B cell (primary cell): ENCODE measurements at regions not wholly inside any gene's neighbourhood (a gene's known extent, or its start where the extent isn't known, plus 50 kb on each side); places are given as distances from the start of the nearest gene placed in this dataset.

Experiments
- ATAC-seq: fragments of 200-7000 bp; cut with Tn5 transposase; one replicate; pipeline ENCODE4 v1.10.0; 2021; ENCODE audit warnings: low read depth, mild to moderate bottlenecking, moderate number of reproducible peaks, moderate library complexity
- CTCF ChIA-PET: fragments of 350-600 bp; sonication (Branson Sonifier 250); formaldehyde crosslinking; loops from one replicate; lab custom pipeline; 2021; ENCODE audit warnings: antibody characterized with exemption, inconsistent platforms; lab: Charles Lee
- POLR2A ChIA-PET: fragments of 350-600 bp; sonication (Branson Sonifier 250); formaldehyde crosslinking; loops from one replicate; lab custom pipeline; 2021; ENCODE audit warnings: antibody characterized with exemption; lab: Charles Lee
- DNase-seq: peaks from one replicate; pipeline ENCODE4 v3.0.0; 2013
- H2AFZ ChIP-seq: 2 replicates; pipeline ENCODE4 v1.6.1; 2012; ENCODE audit warnings: mild to moderate bottlenecking, low read depth, low read length; ENCODE audit not compliant: insufficient read depth, poor library complexity, severe bottlenecking
- H3K27ac ChIP-seq, 2 donors: 1 replicate in 1 of 2; 2 replicates in 1 of 2; pipeline ENCODE4 v1.5.1; 2012 to 2013; ENCODE audit warnings: low read length in 2 of 2, mild to moderate bottlenecking in 2 of 2, moderate library complexity in 1 of 2
- H3K27me3 ChIP-seq, 4 experiments: fragments of 200-600 bp in 1 of 4; sonication (generic) in 1 of 4; replicated peaks in 1 of 4; 1 replicate in 2 of 4; 2 replicates in 2 of 4; pipeline versions ENCODE4 v1.6.1 to v1.7.0; 2013 to 2016; ENCODE audit warnings: low read length in 3 of 4, mild to moderate bottlenecking in 2 of 4, mixed read lengths in 1 of 4, moderate library complexity in 1 of 4; ENCODE audit not compliant: insufficient read depth in 4 of 4, control insufficient read depth in 3 of 4; ENCODE audit errors: control extremely low read depth in 1 of 4
- H3K36me3 ChIP-seq, 2 experiments: replicated peaks in 1 of 2; 1 replicate in 1 of 2; 2 replicates in 1 of 2; pipeline versions ENCODE4 v1.6.1 to v1.7.1; 2013; ENCODE audit warnings: low read length in 1 of 2; ENCODE audit not compliant: insufficient read depth in 2 of 2, control insufficient read depth in 1 of 2; ENCODE audit errors: control extremely low read depth in 1 of 2, extremely low read depth in 1 of 2
- H3K4me1 ChIP-seq, 2 donors: fragments of 200-600 bp in 1 of 2; sonication (generic) in 1 of 2; 1 replicate in 1 of 2; 2 replicates in 1 of 2; pipeline versions ENCODE4 v1.5.1 to v1.6.1; 2013 to 2017; ENCODE audit warnings: low read length in 2 of 2; ENCODE audit not compliant: control insufficient read depth in 2 of 2, insufficient read depth in 2 of 2
- H3K4me2 ChIP-seq: replicated peaks from 2 replicates; pipeline ENCODE3; 2012; ENCODE audit warnings: mild to moderate bottlenecking, low read depth, low read length; ENCODE audit not compliant: poor library complexity, severe bottlenecking
- H3K4me3 ChIP-seq, 5 experiments: fragments of 200-600 bp in 1 of 5; sonication (generic) in 1 of 5; 1 replicate in 3 of 5; 2 replicates in 2 of 5; pipeline versions ENCODE4 v1.5.1 to v1.7.0; 2011 to 2016; ENCODE audit warnings: low read length in 4 of 5, mild to moderate bottlenecking in 4 of 5, low read depth in 2 of 5, control low read depth in 1 of 5, moderate library complexity in 1 of 5; ENCODE audit not compliant: insufficient read depth in 1 of 5; ENCODE audit errors: control extremely low read depth in 1 of 5, extremely low read depth in 1 of 5
- H3K79me2 ChIP-seq: fragments of 200-600 bp; sonication (generic); one replicate; pipeline ENCODE4 v1.6.0; 2016; ENCODE audit warnings: low read length; ENCODE audit not compliant: control insufficient read depth, insufficient read depth
- H3K9ac ChIP-seq: fragments of 200-600 bp; sonication (generic); 2 replicates; pipeline ENCODE4 v1.6.1; 2017; ENCODE audit warnings: mild to moderate bottlenecking, low read length, moderate library complexity
- H3K9me3 ChIP-seq, 3 donors: one replicate each; pipeline versions ENCODE4 v1.6.1 to v1.7.1; 2013; ENCODE audit warnings: low read length in 2 of 3; ENCODE audit not compliant: control insufficient read depth in 2 of 3, insufficient read depth in 1 of 3; ENCODE audit errors: control extremely low read depth in 1 of 3
- H4K20me1 ChIP-seq: 2 replicates; pipeline ENCODE4 v1.6.0; 2012; ENCODE audit warnings: mild to moderate bottlenecking, low read length; ENCODE audit not compliant: insufficient read depth, control insufficient read depth, poor library complexity, severe bottlenecking
- H3K27ac Mint-ChIP-seq: one replicate; pipeline ENCODE4 v1.8.0; 2021; ENCODE audit warnings: mixed read lengths
- H3K27me3 Mint-ChIP-seq: one replicate; pipeline ENCODE4 v1.8.0; 2021; ENCODE audit warnings: mixed read lengths
- H3K4me1 Mint-ChIP-seq: one replicate; pipeline ENCODE4 v1.8.0; 2021; ENCODE audit warnings: mixed read lengths
- H3K4me3 Mint-ChIP-seq: one replicate; pipeline ENCODE4 v1.8.0; 2021; ENCODE audit warnings: mixed read lengths
- H3K9me3 Mint-ChIP-seq: one replicate; pipeline ENCODE4 v1.8.0; 2022; ENCODE audit warnings: mixed read lengths; ENCODE audit not compliant: insufficient read depth
- EZH2 ChIP-seq: IDR thresholded peaks from 2 replicates; pipeline ENCODE4 v1.6.1; 2012; ENCODE audit warnings: borderline replicate concordance, low read depth, mild to moderate bottlenecking, moderate library complexity, low read length; ENCODE audit not compliant: insufficient read depth, poor library complexity, severe bottlenecking
- WGBS: methylation state at CpG from one replicate; pipeline ENCODE4 v1.1.5; 2013; ENCODE audit warnings: missing lambda C conversion rate; ENCODE audit not compliant: insufficient coverage; 5-methylcytosine and 5-hydroxymethylcytosine counted together
- intact Hi-C: fragments of 100-400 bp; cut with micrococcal nuclease; formaldehyde crosslinking; loops from one replicate; pipeline ENCODE4 v1.10.0; 2022
- TF ChIP-seq, protein P1 (sequence below): fragments of 200-600 bp; IDR thresholded peaks from one replicate; pipeline ENCODE4 v1.8.0; 2022; ENCODE audit warnings: antibody characterized with exemption, mild to moderate bottlenecking

DNA sequence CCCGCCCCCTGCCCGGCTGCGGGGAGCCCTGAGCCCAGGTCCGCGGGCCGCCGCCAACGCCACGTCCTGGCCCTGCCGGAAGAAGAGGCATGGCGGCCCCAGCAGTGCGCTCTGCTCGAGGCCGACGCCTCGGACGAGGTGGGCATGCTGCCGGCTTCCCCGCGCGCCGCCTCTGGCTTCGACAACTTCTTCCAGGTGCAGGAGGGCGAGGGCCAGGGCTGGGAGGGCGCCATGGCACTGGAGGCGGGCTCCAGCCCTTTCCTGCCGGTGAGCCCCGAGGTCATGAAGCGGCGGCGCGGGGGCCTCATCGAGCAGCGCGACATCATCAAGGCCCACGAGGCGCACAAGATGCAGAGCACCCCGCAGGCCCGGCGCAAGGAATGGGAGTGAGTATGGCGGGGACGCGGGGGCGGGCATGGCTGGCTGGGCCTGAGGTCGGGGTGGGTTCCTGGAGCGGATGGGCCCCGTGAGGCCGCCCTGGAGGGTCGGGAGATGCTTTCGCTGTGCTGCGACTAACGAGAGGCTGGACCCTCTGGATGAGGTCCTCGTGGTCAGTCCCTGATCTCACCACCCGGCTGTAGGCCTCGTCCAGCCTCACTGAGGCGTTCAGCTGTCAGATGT, 70.0 kb upstream of the CACNA1E start:
- peaks cover 0 to 5% (median 0%) of the 10 kb centered on the region in 3 donors for H3K9me3 ChIP-seq
- H3K27ac ChIP-seq, result no peak overlapping the region
- no peaks in the 10 kb centered on the region for H3K4me1 ChIP-seq
- ChIA-PET POLR2A (no interaction called here), CTCF (no interaction called here)
- WGBS, result 90% methylated on average over 54 of the region's 56 CpGs
- Mint-ChIP-seq H3K27me3 (peaks cover 11% of the 10 kb centered on the region), H3K9me3 (no peaks in the 10 kb centered on the region), H3K4me3 (no peak overlapping the region), H3K4me1 (no peaks in the 10 kb centered on the region), H3K27ac (no peak overlapping the region)
- H4K20me1 ChIP-seq, result no peaks in the 10 kb centered on the region
- ATAC-seq (no peak), DNase-seq (no peak)
- H3K36me3 ChIP-seq, result no peaks in the 10 kb centered on the region
- no peak for TF ChIP-seq EZH2
- TF ChIP-seq, protein P1, sequence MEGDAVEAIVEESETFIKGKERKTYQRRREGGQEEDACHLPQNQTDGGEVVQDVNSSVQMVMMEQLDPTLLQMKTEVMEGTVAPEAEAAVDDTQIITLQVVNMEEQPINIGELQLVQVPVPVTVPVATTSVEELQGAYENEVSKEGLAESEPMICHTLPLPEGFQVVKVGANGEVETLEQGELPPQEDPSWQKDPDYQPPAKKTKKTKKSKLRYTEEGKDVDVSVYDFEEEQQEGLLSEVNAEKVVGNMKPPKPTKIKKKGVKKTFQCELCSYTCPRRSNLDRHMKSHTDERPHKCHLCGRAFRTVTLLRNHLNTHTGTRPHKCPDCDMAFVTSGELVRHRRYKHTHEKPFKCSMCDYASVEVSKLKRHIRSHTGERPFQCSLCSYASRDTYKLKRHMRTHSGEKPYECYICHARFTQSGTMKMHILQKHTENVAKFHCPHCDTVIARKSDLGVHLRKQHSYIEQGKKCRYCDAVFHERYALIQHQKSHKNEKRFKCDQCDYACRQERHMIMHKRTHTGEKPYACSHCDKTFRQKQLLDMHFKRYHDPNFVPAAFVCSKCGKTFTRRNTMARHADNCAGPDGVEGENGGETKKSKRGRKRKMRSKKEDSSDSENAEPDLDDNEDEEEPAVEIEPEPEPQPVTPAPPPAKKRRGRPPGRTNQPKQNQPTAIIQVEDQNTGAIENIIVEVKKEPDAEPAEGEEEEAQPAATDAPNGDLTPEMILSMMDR, result no peak
- H3K79me2 ChIP-seq, result no peaks in the 10 kb centered on the region
- peaks cover 0 to 4% (median 0%) of the 10 kb centered on the region in 4 experiments for H3K27me3 ChIP-seq
- intact Hi-C loops, result no loop called here
- H3K4me2 ChIP-seq, result no peak overlapping the region
- H3K4me3 ChIP-seq, result no peak overlapping the region
- no peak overlapping the region for H2AFZ ChIP-seq
- no peak overlapping the region for H3K9ac ChIP-seq

GRCh38 chr1:181413836-181414235, 69.5 kb upstream of the CACNA1E start:
- Histone ChIP-seq H3K4me2 (no peak overlapping the region), H3K9me3 (peaks cover 0 to 5% (median 0%) of the 10 kb centered on the region in 3 donors), H3K27me3 (peaks cover 0 to 4% (median 0%) of the 10 kb centered on the region in 4 experiments), H3K27ac (no peak overlapping the region), H3K4me3 (no peak overlapping the region), H4K20me1 (no peaks in the 10 kb centered on the region), H3K9ac (no peak overlapping the region), H2AFZ (no peak overlapping the region), H3K36me3 (no peaks in the 10 kb centered on the region), H3K79me2 (no peaks in the 10 kb centered on the region), H3K4me1 (no peaks in the 10 kb centered on the region)
- Mint-ChIP-seq H3K9me3 (no peaks in the 10 kb centered on the region), H3K4me1 (no peaks in the 10 kb centered on the region), H3K27ac (no peak overlapping the region), H3K27me3 (peaks cover 9% of the 10 kb centered on the region), H3K4me3 (no peak overlapping the region)
- ChIA-PET CTCF (no interaction called here), POLR2A (no interaction called here)
- intact Hi-C loops, result no loop called here
- ATAC-seq (no peak), DNase-seq (no peak)
- no peak for TF ChIP-seq EZH2
- TF ChIP-seq, protein P1, result no peak
- WGBS, result no CpG with 5 or more reads among the region's 2 CpGs
